NCI-H510A (cell line): ENCODE measurements at regions not wholly inside any gene's neighbourhood (a gene's known extent, or its start where the extent isn't known, plus 50 kb on each side); places are given as distances from the start of the nearest gene placed in this dataset.

Experiments
- DNase-seq: peaks from one replicate; lab custom pipeline; 2025; lab: John Stamatoyannopoulos, UW

DNA sequence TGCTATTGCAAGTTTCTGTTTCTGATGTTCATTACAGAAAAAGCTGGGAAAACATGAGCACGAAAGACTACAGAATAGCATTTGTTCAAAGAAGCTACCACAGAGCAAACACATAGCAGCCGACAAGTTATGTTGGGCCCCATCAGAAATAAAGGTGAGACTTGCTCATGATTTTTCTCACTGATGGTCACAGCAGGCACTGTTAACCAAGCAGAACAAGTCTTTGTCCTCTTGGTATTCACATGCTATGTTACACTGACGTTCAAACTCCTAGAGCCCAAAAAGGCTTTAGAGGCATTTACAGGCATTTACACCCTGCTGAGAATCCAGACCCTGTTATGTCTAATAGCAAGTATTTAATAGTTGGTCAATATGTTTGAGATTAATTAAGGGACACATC, 235.0 kb upstream of the HNMT start:
- DNase-seq: no peak

DNA sequence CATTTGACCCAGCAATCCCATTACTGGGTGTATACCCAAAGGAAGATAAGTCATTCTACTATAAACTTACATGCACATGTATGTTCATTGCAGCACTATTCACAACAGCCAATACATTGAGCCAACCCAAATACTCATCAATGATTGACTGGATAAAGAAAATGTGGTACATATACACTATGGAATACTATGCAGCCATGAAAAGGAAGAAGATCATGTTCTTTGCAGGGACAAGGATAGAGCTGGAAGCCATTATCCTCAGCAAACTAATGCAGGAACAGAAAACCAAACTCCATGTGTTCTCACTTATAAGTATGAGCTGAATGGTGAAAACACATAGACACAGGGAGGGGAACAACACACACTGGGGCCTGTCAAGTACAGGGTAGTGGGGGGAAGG, 226.7 kb upstream of the HNMT start:
- no peak for DNase-seq

- DNase-seq: no peak
These were observed 222.4 kb upstream of the HNMT start for GRCh38 chr2:137741784-137742362.

DNA sequence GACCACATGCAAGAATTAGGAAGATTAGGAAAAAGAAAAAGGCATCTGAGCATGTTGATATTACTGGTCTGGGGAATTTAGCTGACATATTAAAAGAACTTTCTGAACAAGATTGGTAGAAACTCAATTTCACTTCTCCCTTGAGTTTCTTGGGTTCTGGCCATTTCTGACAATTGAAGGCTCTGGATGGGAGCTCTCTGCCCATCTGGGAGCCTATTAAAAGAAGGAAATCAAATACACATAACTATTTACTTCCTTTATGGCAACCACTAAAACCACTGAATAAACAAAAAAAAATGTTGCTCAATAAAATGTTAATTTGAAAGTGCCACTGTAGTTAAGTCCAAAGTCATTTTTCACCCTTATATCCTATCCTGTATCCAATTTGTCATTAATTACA, 216.8 kb upstream of the HNMT start:
- no peak for DNase-seq

- no peak for DNase-seq
These were observed 215.7 kb upstream of the HNMT start for GRCh38 chr2:137748533-137748932.

GRCh38 chr2:137764646-137765045, 199.6 kb upstream of the HNMT start:
- no peak for DNase-seq

DNA sequence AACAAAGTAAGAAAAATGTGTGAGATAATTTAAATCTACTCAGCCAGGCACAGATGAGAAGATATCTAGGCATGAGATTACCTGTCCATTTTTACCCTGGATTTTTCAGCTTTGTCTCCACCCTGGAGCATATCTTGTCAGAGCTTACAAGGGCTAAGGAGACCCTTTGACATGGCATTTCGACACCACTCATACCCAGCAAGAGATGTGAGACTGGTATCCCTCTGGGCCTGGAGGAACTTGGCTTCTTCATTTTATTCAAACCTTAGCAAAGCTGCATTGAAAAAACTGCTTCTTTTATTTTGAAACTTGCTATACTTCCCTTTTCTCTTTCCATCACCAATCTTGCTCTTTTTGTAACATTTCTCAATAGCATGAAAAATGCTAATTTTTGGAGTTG, 194.9 kb upstream of the HNMT start:
- no peak for DNase-seq

DNA sequence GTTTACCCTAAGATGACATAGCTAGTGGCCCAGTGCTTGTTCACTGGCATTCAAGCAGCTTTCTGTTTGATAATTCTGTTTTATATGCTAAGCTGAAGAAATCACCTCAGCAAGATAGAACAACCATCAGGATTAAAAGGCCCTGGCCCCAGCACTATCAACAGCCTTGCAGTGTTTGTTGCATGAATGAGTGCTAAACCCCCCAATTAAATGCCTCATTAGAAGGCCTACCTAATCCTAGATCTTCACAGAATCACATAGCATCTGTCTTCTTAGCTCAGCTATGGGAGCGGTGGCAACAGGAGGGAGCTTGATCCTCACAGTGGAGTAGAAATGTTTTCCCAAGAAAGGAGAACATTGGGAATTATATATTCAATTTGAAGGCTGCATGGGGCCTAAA, 194.1 kb upstream of the HNMT start:
- no peak for DNase-seq

- no peak for DNase-seq
These were observed 193.2 kb upstream of the HNMT start for GRCh38 chr2:137771064-137771463.

- no peak for DNase-seq
These were observed 191.8 kb upstream of the HNMT start for GRCh38 chr2:137772451-137772850.

GRCh38 chr2:137775529-137775928, 188.7 kb upstream of the HNMT start:
- no peak for DNase-seq

DNA sequence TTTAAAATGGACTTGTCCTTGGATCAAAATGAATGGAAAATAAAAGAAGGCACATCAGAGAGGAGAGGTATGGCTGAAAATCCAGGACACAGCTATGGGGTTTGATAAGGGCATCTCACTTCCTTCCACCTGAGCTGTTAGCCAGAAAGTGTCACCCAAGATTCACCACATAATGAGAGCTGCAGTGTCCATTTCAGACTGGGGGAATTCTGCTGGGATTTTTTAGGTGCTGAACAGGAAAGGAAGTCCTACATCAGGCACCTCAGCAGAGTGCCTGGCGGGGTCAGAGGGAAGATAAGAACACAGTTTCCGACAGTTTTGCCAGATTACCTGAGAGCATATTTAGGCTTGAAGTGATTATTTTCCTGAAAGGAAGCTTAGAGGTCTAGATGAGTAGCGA, 187.6 kb upstream of the HNMT start:
- no peak for DNase-seq

GRCh38 chr2:137797641-137798040, 166.6 kb upstream of the HNMT start:
- no peak for DNase-seq

DNA sequence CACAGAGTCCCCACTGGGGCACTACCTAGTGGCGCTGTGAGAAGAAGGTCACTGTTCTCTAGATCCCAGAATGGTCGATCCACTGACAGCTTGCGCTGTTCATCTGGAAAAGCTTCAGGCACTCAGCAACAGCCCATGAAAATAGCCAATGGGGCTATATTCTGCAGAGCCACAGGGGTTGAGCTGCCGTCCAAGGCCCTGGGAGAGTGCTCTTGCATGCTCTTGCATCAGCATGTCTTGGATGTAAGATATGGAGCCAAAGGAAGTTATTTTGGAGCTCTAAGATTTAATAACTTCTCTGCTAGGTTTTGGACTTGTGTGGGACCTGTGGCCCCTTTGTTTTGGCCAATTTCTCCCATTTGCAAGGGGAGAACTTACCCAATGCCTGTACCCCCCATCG, 164.7 kb upstream of the HNMT start:
- DNase-seq: no peak

- no peak for DNase-seq
These were observed 163.9 kb upstream of the HNMT start for GRCh38 chr2:137800386-137800785.

- DNase-seq: no peak
These were observed 163.0 kb upstream of the HNMT start for GRCh38 chr2:137801228-137801627.

DNA sequence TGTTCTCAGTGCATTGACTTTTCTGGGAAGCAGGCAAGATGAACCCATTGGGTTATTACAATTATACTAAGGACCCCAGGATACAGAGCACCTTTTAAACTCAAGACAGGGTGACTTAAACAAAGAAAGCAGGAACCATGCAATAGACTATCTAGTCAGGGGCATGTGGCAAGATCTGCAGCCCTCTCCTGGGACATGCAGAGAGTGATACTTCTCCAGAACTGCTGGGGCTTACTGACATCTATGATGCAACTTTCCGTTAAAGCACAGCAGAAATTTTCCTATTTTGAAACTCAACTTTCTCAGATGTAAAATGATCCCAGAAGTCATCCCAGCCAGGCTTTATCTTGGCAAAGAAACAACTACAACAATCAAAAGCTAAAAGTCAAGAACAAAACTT, 162.2 kb upstream of the HNMT start:
- no peak for DNase-seq

DNA sequence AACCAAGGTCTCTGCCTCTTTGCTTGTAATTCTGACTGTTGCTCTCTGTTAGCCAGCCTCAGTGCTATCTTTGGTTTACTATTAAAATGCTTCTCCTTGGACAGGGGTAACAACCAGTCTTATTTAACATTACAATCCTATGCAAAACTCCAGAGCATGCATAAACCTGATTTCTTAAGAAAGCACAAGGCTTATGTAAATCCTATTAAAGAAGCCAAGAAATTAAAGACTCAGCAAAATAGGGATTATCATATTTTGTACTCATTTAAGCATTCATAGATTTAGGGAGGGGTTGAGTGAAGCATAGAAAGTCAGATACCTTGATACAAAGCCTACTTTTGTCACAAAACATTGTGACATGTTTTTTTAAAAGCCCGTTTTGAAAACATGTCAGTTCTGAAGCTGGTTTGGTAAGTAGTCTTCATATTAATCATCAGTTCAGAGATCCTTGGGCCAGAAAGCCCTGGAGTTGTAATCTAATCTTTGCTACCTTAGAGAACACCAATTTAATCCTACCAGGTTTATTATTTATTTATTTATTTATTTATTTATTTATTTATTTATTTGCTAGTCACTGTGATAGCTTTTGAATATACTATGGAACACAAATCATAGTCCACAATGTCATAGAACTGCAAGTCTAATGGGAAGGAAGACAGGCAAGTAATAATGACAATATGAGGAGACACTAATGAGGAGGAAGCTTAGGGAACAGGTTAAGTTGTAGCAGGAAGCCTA, 158.0 kb upstream of the HNMT start:
- no peak for DNase-seq

DNA sequence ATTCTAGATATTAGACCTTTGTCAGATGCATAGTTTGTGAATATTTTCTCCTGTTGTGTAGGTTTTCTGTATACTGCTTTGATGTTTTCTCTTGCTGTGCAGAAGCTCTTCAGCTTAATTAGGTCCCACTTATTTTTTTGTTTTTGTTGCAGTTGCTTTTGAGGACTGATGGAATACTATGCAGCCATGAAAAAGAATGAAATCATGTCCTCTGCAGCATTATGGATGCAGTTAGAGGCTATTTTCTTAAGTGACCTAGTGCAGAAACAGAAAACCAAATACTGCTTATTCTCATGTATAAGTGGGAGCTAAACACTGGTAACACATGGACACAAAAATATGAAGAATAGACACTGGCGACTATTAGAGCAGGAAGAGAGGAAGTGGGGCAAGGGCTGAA, 155.0 kb upstream of the HNMT start:
- no peak for DNase-seq

- DNase-seq: no peak
These were observed 154.4 kb upstream of the HNMT start for GRCh38 chr2:137809837-137810236.

- DNase-seq: no peak
These were observed 151.8 kb upstream of the HNMT start for GRCh38 chr2:137812517-137812916.

GRCh38 chr2:137813176-137813575, 151.1 kb upstream of the HNMT start:
- no peak for DNase-seq

DNA sequence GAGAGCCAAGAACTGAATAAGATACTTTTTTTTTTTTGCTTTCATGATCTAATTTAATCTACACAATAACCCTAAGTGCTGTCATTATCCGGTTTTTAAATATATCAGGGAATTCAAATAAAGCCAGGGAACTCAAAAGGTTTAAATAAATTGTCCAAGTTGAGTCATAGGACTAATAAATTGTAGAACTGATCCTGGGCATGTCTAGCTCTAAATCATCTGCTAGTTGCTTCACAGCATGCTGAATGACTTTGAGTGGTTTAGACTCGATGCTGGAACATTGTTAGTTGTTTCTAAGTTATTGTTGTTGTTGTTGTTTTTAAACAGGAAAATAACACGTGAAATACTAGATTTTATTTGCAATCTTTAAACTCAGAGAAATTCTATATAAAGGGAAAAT, 147.2 kb upstream of the HNMT start:
- DNase-seq: no peak

GRCh38 chr2:137823196-137823595, 141.1 kb upstream of the HNMT start:
- no peak for DNase-seq
